GM20431 (cell line): ENCODE measurements at regions not wholly inside any gene's neighbourhood (a gene's known extent, or its start where the extent isn't known, plus 50 kb on each side); places are given as distances from the start of the nearest gene placed in this dataset.
"Not testable (repeated sequence)": the region's sequence is repeated elsewhere in the genome, so short reads cannot be mapped to it uniquely, and the experiment has no call there.

Source experiments
- in situ Hi-C: fragments of 300-500 bp; cut with MseI, MboI; formaldehyde crosslinking; loops from one replicate; pipeline ENCODE4 v1.15.0; 2020; ENCODE audit warnings: low sequenced_read_pairs; ENCODE audit not compliant: unreplicated experiment

- in situ Hi-C loops = no loop called here
These were observed 60.5 kb downstream of the DSEL start for GRCh38 chr18:67455890-67456501.

DNA sequence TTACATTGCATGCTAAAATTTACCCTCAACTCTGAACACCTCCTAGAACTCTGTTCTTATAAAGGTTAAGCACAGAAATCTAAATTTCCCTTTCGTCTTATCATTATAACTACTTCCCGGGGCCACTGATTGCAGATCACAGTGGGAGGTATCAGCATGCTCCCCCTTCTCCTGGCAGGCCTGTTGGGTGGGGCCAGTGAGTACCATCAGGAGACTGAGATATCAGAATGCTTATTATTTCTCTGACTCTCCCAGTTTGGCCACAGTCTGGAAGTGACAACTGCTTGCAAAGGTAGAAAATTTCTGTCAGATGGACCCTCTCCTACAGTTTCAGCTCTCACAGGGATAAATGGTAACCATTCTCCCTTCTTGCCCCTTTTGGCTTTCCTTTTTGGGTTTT lies 62.6 kb downstream of the DSEL start:
- in situ Hi-C loops = no loop called here

DNA sequence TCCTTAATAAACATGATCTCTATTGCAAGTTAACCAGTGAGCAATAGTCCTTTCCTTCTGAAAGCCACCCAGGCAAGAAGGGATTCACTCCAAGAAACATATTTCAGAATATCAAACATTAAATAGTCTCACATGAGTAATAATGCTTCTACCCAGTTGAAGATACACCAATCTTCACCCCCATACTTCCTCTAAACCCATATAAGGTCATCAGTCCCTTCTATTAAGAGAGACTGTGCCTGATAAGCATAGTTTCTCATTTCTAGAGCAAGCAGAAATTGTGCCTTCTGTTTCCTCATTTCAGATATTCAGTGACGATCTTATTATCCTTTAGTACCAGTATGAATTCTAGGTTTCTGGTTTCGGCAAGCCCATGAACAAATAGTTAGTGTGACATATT lies 64.6 kb downstream of the DSEL start:
- in situ Hi-C loops = no loop called here

DNA sequence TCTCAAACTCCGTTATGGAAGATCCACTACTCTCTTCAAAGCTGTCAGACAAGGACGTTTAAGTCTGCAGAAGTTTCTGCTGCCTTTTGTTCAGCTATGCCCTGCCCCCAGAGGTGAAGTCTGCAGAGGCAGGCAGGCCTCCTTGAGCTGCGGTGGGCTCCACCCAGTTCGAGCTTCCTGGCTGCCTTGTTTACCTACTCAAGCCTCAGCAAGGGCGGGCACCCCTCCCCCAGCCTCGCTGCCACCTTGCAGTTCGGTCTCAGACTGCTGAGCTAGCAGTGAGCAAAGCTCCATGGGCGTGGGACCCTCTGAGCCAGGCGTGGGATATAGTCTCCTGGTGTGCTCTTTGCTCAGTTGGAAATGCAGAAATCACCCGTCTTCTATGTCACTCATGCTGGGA lies 65.4 kb downstream of the DSEL start:
- in situ Hi-C loops = not testable (repeated sequence)

DNA sequence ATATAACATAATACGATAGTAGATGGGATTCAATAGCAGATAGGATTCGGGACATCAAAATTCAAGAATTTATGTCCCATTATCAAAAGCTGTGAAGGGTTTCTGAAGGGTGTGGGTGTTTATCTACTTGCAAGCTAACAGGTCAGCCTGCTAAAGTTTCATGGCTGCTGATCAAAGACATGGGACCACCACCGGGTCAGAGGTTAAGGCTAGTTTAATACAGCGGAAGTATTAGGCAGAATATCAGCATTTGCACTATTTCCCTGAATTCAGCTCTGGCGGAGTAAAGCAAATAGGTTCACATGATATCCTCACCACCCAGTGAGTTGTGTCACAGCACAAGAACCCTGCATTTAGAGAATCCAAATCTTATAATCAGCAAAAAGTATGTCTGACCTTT lies 82.5 kb downstream of the DSEL start:
- in situ Hi-C loops = no loop called here

- in situ Hi-C loops = no loop called here
These were observed 83.7 kb downstream of the DSEL start for GRCh38 chr18:67432806-67433205.

DNA sequence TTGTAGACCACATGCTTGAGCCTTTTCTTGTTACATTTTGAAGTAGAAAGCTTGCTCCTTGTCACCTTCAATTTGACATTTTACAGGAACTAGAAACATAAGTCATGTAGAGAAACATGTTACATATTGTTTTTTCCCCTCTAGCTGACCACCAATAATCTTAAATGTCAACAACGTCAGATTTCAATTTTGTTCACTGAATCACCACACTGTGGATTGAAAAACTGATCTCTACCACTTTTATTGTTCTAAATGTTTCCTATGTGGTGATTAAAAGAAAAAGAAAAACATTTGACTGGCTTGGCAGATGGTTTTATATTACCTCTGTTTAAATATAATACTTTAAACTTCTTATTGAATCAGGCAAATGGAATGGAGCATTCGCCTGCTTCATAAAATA lies 87.7 kb downstream of the DSEL start:
- in situ Hi-C loops = no loop called here

DNA sequence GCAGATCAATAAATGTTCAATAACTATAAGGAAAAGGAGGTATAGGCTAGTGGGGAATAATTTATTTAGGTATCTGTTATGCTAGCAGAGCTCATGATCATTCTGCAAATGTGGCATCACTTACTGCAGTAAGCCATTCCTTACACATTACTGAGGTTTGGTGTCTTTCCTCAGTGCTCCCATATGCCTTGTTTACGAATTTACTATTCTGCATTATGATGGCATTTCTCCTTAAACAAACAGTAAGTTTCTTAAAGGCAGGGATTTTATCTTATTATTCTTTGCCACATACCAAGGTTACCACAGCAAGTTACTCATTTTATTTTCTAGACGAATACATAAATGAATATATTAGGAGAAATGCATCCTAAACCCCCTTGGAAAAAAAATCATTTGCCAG lies 88.4 kb downstream of the DSEL start:
- in situ Hi-C loops = no loop called here

DNA sequence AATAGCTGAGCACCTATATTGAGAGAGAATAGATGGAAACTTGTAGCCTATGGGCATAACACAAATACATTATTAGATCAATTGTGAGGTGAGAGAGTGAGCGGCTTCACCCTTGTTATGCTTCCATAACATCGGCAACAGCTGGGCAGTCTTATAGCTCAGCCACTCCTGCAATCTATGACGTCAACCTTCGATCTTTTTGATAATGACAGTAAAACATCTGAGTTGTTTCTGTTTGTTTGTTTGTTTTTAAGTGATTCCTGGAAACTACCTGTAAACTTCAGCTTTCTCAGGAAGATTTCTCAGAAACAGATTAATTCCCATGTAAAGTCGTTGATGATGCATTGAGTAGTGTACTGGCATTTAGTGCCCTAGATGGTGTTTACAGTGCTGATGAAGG lies 90.0 kb downstream of the DSEL start:
- in situ Hi-C loops = no loop called here

GRCh38 chr18:67425672-67426071 lies 90.8 kb downstream of the DSEL start:
- in situ Hi-C loops = no loop called here

GRCh38 chr18:67421651-67422050 lies 94.9 kb downstream of the DSEL start:
- in situ Hi-C loops = no loop called here

GRCh38 chr18:67417864-67418523 lies 98.5 kb downstream of the DSEL start:
- in situ Hi-C loops = no loop called here

GRCh38 chr18:67411116-67411515 lies 105.4 kb downstream of the DSEL start:
- in situ Hi-C loops = no loop called here

GRCh38 chr18:67410075-67411070 lies 106.1 kb downstream of the DSEL start:
- in situ Hi-C loops = no loop called here

DNA sequence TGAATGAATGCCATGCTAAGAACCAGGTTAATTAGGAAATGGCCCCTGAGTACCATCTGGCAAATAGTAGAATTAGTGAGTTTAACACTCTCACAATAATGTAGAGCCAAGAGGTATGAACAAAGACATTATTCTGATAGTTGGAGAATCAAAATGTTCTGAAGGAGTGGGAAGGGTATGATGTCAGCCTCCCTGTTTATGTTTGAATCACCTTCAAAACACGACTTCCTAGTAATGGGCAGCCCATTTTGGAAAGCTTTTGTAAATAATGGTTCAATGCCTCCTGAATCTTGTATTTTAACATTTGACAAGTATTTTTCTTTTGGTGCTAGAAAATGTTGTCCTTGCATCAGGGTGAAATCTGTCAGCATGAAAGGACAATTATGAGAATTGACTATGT lies 108.3 kb downstream of the DSEL start:
- in situ Hi-C loops = no loop called here

DNA sequence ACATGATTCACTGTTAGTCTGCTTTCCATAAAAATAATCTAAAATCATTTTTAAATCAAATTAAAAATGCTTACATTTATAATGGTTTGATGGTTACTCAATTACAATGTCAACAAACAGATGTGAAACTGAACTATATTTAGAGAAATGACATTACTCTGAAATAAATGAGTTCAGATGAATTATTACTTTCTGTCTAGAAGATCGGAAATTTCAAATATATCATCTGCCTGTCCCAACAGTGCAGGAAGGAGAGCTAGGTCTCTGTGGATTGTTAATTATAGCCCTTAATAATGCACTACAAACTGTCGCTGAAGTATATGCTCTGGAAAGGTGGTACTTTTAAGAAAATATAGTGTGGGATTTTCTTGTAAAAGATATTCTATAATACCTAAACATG lies 109.8 kb downstream of the DSEL start:
- in situ Hi-C loops = no loop called here

DNA sequence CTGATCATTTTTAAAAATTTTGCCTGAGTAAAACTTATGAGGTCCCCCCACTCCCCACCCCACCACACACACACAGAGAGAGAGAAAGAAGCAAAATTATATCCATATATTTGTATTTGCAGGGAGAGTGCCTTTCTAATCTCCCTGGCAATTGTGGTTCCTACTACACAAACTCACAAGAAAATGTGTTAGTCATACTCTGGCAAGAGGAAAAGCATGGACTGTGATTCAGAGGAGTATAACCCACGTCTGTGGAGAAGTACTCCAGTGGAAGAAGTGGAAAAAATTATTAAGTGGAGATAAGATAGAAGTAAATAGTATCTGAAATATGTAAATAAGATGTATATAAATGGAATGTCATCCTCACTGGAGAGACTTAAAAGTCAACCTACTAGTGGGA lies 114.0 kb downstream of the DSEL start:
- in situ Hi-C loops = no loop called here

- in situ Hi-C loops = no loop called here
These were observed 115.9 kb downstream of the DSEL start for GRCh38 chr18:67400502-67401117.

GRCh38 chr18:67386032-67386431 lies 130.5 kb downstream of the DSEL start:
- in situ Hi-C loops = no loop called here

GRCh38 chr18:67385455-67385854 lies 131.1 kb downstream of the DSEL start:
- in situ Hi-C loops = no loop called here

GRCh38 chr18:67384057-67384456 lies 132.5 kb downstream of the DSEL start:
- in situ Hi-C loops = not testable (repeated sequence)
